Stomach (tissue), 8 donors: ENCODE measurements at regions not wholly inside any gene's neighbourhood (a gene's known extent, or its start where the extent isn't known, plus 50 kb on each side); places are given as distances from the start of the nearest gene placed in this dataset.

ENCODE experiments used
- DNase-seq, 2 donors: peaks; one replicate each; pipeline versions ENCODE4 v3.0.0 to v3.0.0-alpha.2; 2013 to 2019
- H3K27ac ChIP-seq, 5 donors: fragments of 200-600 bp in 4 of 5; sonication (generic) in 4 of 5; one replicate each; pipeline ENCODE4 v1.5.1; 2013 to 2019; ENCODE audit warnings: mild to moderate bottlenecking in 1 of 5, moderate library complexity in 1 of 5
- H3K27me3 ChIP-seq, 3 donors: fragments of 200-600 bp; sonication (generic); one replicate each; pipeline ENCODE4 v1.5.1; 2017 to 2019; ENCODE audit warnings: mixed run types in 1 of 3
- H3K36me3 ChIP-seq, 4 donors: fragments of 200-600 bp; sonication (generic); 1 replicate in 3 of 4; 2 replicates in 1 of 4; pipeline ENCODE4 v1.5.1; 2016 to 2019
- H3K4me1 ChIP-seq, 4 donors: fragments of 200-600 bp; sonication (generic); one replicate each; pipeline ENCODE4 v1.5.1; 2016 to 2019
- H3K4me3 ChIP-seq, 4 donors: fragments of 200-600 bp; sonication (generic) in 3 of 4; one replicate each; pipeline ENCODE4 v1.5.1; 2016 to 2019; ENCODE audit warnings: mild to moderate bottlenecking in 1 of 4
- H3K9me3 ChIP-seq, 4 donors: fragments of 200-600 bp; sonication (generic); one replicate each; pipeline ENCODE4 v1.5.1; 2016 to 2019
- CTCF ChIP-seq, 7 experiments: fragments of 450-650 bp in 4 of 7; fragments of 200-600 bp in 3 of 7; sonication (generic) in 3 of 7; IDR thresholded peaks; one replicate each; pipeline ENCODE4 v1.5.1; 2016 to 2019; ENCODE audit warnings: antibody characterized with exemption in 7 of 7, control low read depth in 2 of 7, mild to moderate bottlenecking in 1 of 7
- EP300 ChIP-seq: sonication (generic); formaldehyde crosslinking; IDR thresholded peaks from one replicate; pipeline ENCODE4 v1.6.1; 2017; ENCODE audit warnings: antibody characterized with exemption
- POLR2A ChIP-seq, 4 donors: fragments of 450-650 bp; IDR thresholded peaks; one replicate each; pipeline ENCODE4 v1.6.1; 2016; ENCODE audit warnings: antibody characterized with exemption in 4 of 4, control low read depth in 2 of 4, mild to moderate bottlenecking in 1 of 4, moderate library complexity in 1 of 4
- POLR2AphosphoS5 ChIP-seq, 3 donors: sonication (generic); formaldehyde crosslinking; IDR thresholded peaks; one replicate each; pipeline ENCODE4 v1.6.1; 2016; ENCODE audit warnings: antibody characterized with exemption in 3 of 3
- WGBS, 5 donors: extraction: QIAGEN DNeasy Blood & Tissue Kit in 3 of 5; methylation state at CpG; one replicate each; pipeline versions ENCODE4 v1.1.5 to v1.1.7; 2013 to 2018; 5-methylcytosine and 5-hydroxymethylcytosine counted together
- intact Hi-C: fragments of 100-400 bp; cut with DNase I; formaldehyde crosslinking; loops from one replicate; pipeline ENCODE4 v1.15.1; 2023; ENCODE audit warnings: low total_unique reads
- donor health status: healthy with polysubstance abuse.
- donor health status: Bipolar disorder and iron deficiency.
- donor health status: healthy.

- Histone ChIP-seq H3K36me3 (no peaks in the 10 kb centered on the region), H3K4me3 (no peak overlapping the region), H3K27me3 (no peaks in the 10 kb centered on the region), H3K4me1 (no peaks in the 10 kb centered on the region), H3K9me3 (no peaks in the 10 kb centered on the region), H3K27ac (no peak overlapping the region)
- 83 to 94% (median 86%) methylated on average over 1 of the region's 1 CpG for WGBS, 5 donors
- intact Hi-C loops, result no loop called here
- TF ChIP-seq POLR2A (IDR thresholded peaks at IDR 0.05) (no peak), EP300 (no peak), POLR2AphosphoS5 (IDR thresholded peaks at IDR 0.05) (no peak), CTCF (IDR thresholded peaks at IDR 0.05) (no peak)
- DNase-seq, result no peak
Observed at GRCh38 chr13:89486065-89486464, 1814.9 kb downstream of the SLITRK5 start.

GRCh38 chr13:89486709-89487108 is 1815.5 kb downstream of the SLITRK5 start:
- DNase-seq, result no peak
- TF ChIP-seq POLR2AphosphoS5 (IDR thresholded peaks at IDR 0.05) (no peak), CTCF (IDR thresholded peaks at IDR 0.05) (no peak), EP300 (no peak), POLR2A (IDR thresholded peaks at IDR 0.05) (no peak)
- H3K27me3 ChIP-seq, result no peaks in the 10 kb centered on the region
- H3K36me3 ChIP-seq, result no peaks in the 10 kb centered on the region
- no peak overlapping the region for H3K4me3 ChIP-seq
- intact Hi-C loops, result no loop called here
- no peaks in the 10 kb centered on the region for H3K4me1 ChIP-seq
- H3K9me3 ChIP-seq, result no peaks in the 10 kb centered on the region
- no peak overlapping the region for H3K27ac ChIP-seq
- 26 to 80% (median 73%) methylated on average over 1 of the region's 1 CpG for WGBS, 5 donors

- Histone ChIP-seq H3K36me3 (no peaks in the 10 kb centered on the region), H3K4me3 (no peak overlapping the region), H3K9me3 (peaks cover 0 to 7% (median 3%) of the 10 kb centered on the region in 4 donors), H3K4me1 (no peaks in the 10 kb centered on the region), H3K27ac (no peak overlapping the region), H3K27me3 (no peaks in the 10 kb centered on the region)
- no peak for DNase-seq
- no peak for TF ChIP-seq EP300
- no peak for TF ChIP-seq CTCF (IDR thresholded peaks at IDR 0.05)
- no peak for TF ChIP-seq POLR2A (IDR thresholded peaks at IDR 0.05)
- WGBS, 5 donors, result 86 to 95% (median 90%) methylated on average over 1 of the region's 1 CpG
- intact Hi-C loops, result no loop called here
Observed at GRCh38 chr13:89490661-89491060, 1819.5 kb downstream of the SLITRK5 start.

GRCh38 chr13:89496478-89496877 is 1825.3 kb downstream of the SLITRK5 start:
- H3K27me3 ChIP-seq, result no peaks in the 10 kb centered on the region
- no peak for DNase-seq
- H3K4me3 ChIP-seq, result no peak overlapping the region
- H3K9me3 ChIP-seq, result peaks cover 0 to 7% (median 3%) of the 10 kb centered on the region in 4 donors
- H3K36me3 ChIP-seq, result no peaks in the 10 kb centered on the region
- no peaks in the 10 kb centered on the region for H3K4me1 ChIP-seq
- 10 to 28% (median 15%) methylated on average over 2 of the region's 2 CpGs for WGBS, 5 donors
- intact Hi-C loops, result no loop called here
- no peak overlapping the region for H3K27ac ChIP-seq
- TF ChIP-seq CTCF (IDR thresholded peaks at IDR 0.05) (no peak), EP300 (no peak), POLR2AphosphoS5 (IDR thresholded peaks at IDR 0.05) (no peak), POLR2A (IDR thresholded peaks at IDR 0.05) (no peak)
